ENCODE measurements at regions not wholly inside any gene's neighbourhood (a gene's known extent, or its start where the extent isn't known, plus 50 kb on each side); places are given as distances from the start of the nearest gene placed in this dataset.
A peak's percentile ranks its signal among the peaks of the same experiment; 100 is the strongest.

DNA sequence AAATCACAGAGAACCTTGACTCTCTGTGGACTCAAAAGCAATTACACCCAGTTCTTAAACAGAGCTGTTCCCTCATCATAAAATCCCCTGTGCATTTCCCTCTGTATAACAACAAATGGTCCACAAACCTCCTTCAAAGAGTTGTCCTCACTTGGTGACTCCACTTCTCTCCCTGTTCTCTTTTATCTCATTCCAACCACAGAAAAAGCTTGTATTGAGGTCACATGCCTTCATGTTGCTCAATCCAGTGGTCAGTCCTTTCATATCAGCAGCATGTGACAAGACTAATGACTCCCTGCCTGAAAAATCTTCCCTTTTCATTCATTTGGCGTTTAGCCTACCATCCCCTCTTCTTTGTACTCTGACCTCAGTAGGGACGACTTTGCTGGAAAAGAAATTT is 158.0 kb downstream of the DEPDC1B start:
- H3K9me3 Mint-ChIP-seq: no peaks in the 10 kb centered on the region
- no peaks in the 10 kb centered on the region for H3K36me3 Mint-ChIP-seq (ENCODE audit: low read depth)
- H3K27me3 Mint-ChIP-seq (ENCODE audit: insufficient read depth): no peaks in the 10 kb centered on the region
- Histone ChIP-seq H3K27ac (ENCODE audit: low read depth, low read length) (no peak overlapping the region), H3K9ac (ENCODE audit: extremely low read depth, low read length, poor library complexity, severe bottlenecking) (no peak overlapping the region), H3K4me3 (ENCODE audit: low read length) (no peak overlapping the region), H3K9me3 (ENCODE audit: control insufficient read depth, low read length) (no peaks in the 10 kb centered on the region), H3K36me3 (ENCODE audit: control insufficient read depth, insufficient read depth, low read length) (no peaks in the 10 kb centered on the region), H3K27me3 (ENCODE audit: control insufficient read depth, insufficient read depth, low read length, poor library complexity, severe bottlenecking) (no peaks in the 10 kb centered on the region), H3K4me1 (ENCODE audit: control insufficient read depth, insufficient read depth, low read length) (peaks cover 5% of the 10 kb centered on the region)
- no peak overlapping the region for H3K27ac Mint-ChIP-seq
- H3K4me3 Mint-ChIP-seq: no peak overlapping the region
- TF ChIP-seq, protein P1, sequence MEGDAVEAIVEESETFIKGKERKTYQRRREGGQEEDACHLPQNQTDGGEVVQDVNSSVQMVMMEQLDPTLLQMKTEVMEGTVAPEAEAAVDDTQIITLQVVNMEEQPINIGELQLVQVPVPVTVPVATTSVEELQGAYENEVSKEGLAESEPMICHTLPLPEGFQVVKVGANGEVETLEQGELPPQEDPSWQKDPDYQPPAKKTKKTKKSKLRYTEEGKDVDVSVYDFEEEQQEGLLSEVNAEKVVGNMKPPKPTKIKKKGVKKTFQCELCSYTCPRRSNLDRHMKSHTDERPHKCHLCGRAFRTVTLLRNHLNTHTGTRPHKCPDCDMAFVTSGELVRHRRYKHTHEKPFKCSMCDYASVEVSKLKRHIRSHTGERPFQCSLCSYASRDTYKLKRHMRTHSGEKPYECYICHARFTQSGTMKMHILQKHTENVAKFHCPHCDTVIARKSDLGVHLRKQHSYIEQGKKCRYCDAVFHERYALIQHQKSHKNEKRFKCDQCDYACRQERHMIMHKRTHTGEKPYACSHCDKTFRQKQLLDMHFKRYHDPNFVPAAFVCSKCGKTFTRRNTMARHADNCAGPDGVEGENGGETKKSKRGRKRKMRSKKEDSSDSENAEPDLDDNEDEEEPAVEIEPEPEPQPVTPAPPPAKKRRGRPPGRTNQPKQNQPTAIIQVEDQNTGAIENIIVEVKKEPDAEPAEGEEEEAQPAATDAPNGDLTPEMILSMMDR (conservative IDR thresholded peaks at IDR 0.05): no peak
- peaks cover 16% of the 10 kb centered on the region for H3K4me1 Mint-ChIP-seq
- 67 to 83% methylated on average over 1 of the region's 2 CpGs for WGBS, 2 experiments (ENCODE audit: insufficient coverage in 1 of 2, insufficient read length in 1 of 2)
- DNase-seq: no peak

DNA sequence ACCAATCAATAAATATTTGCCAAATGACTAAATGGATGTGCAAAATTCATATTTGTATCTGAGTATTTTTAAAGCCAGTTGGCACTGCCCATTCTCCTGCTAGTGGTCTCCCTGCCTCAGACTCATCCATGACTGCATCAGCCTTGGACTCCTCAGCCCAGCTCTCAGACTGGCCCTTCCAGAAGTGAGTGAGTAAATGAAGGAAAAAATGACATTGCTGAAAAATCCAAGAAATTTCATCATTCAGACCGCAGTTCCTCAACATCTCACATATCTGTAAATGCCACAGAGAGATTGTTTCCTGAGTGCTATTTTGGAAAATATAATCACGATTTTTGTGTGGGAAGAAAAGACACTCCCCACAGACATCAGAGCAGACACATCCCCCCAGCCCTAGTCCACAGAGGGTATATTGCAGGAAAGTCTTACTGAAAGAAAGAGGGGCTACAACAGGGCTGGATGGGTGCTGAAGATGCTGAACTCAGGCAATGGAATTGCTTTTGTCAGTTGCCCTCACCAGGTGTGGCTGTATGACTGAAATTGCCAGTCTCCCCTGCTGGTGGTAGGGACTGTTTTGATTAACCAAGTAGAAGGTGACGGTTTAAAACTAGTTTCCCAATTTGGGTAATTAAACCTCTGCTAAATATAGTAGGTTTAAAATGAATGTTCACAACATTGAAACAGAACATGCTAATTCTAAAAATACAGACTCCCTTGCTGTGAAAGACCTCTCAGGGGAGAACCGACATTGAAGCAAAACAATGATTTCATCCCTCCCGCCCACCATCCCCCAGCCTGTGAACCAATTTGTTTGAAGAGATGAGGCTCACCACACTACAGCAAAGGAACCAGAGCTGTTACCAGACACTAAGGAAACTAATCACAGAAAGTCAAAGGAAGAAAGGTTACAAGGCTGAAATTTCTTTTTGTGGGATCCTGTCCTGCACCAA is 158.8 kb downstream of the DEPDC1B start:
- Histone ChIP-seq H3K4me3 (ENCODE audit: low read length) (no peak overlapping the region), H3K9me3 (ENCODE audit: control insufficient read depth, low read length) (no peaks in the 10 kb centered on the region), H3K27me3 (ENCODE audit: control insufficient read depth, insufficient read depth, low read length, poor library complexity, severe bottlenecking) (no peaks in the 10 kb centered on the region), H3K36me3 (ENCODE audit: control insufficient read depth, insufficient read depth, low read length) (no peaks in the 10 kb centered on the region), H3K4me1 (ENCODE audit: control insufficient read depth, insufficient read depth, low read length) (peaks cover 5% of the 10 kb centered on the region), H3K27ac (ENCODE audit: low read depth, low read length) (no peak overlapping the region), H3K9ac (ENCODE audit: extremely low read depth, low read length, poor library complexity, severe bottlenecking) (no peak overlapping the region)
- Mint-ChIP-seq H3K27me3 (ENCODE audit: insufficient read depth) (no peaks in the 10 kb centered on the region), H3K27ac (no peak overlapping the region), H3K36me3 (ENCODE audit: low read depth) (no peaks in the 10 kb centered on the region), H3K4me3 (no peak overlapping the region), H3K4me1 (peaks cover 16% of the 10 kb centered on the region), H3K9me3 (no peaks in the 10 kb centered on the region)
- peak; percentile 57 for DNase-seq
- 73% methylated on average over 4 of the region's 5 CpGs; no CpG with 5 or more reads in 1 of the 2 experiments for WGBS, 2 experiments (ENCODE audit: insufficient coverage in 1 of 2, insufficient read length in 1 of 2)
- TF ChIP-seq, protein P1 (conservative IDR thresholded peaks at IDR 0.05): peak; percentile 36

DNA sequence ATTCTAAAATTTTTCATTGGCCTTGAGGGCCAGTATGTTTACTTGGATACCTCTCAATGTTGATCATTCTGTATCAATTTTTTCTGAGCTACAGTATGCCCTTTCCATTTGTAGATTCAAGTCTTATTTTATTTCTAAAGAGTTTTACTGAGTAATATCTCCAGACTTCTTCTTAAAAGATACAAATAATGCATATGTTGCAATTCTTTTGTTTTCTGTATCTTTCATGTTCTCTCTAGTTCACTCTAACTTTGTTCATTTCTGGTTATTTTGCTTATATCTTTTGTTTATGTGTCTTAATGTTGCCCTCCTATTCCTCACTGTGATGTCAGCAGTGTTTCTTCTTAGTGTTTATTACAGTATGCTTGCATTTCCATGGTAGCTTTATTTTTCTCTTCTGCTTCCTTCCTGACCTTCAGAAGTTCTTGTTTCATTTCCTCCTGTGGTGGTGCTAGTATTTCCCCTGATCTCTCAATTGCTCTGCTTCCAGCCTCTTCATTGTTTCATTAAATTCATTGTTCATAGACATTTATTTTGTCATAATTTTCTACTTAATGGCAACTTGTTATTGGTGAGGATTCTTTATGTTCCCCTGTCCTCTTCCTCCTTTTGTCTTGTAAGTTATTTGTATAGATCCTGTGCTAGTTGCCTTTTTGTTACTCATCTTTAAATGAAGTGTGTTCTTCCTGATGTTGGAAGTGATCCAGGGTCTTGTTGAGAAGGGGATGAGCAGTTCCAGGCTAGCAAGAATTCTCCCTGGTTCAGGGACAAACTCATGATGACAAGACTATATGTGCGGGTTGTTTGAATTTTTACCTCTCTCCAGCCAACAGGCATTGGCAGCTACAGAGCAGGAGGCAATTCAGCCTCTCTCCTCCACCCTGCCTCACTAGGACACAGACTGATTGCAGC is 160.8 kb downstream of the DEPDC1B start:
- Mint-ChIP-seq H3K9me3 (peaks cover 1% of the 10 kb centered on the region), H3K36me3 (ENCODE audit: low read depth) (no peaks in the 10 kb centered on the region), H3K4me3 (no peak overlapping the region), H3K4me1 (peaks cover 16% of the 10 kb centered on the region), H3K27ac (no peak overlapping the region), H3K27me3 (ENCODE audit: insufficient read depth) (no peaks in the 10 kb centered on the region)
- peaks cover 5% of the 10 kb centered on the region for H3K4me1 ChIP-seq (ENCODE audit: control insufficient read depth, insufficient read depth, low read length)
- TF ChIP-seq, protein P1 (conservative IDR thresholded peaks at IDR 0.05): no peak
- WGBS, 2 experiments (ENCODE audit: insufficient coverage in 1 of 2, insufficient read length in 1 of 2): 89 to 100% methylated on average over 1 of the region's 1 CpG
- H3K27me3 ChIP-seq (ENCODE audit: control insufficient read depth, insufficient read depth, low read length, poor library complexity, severe bottlenecking): no peaks in the 10 kb centered on the region
- peaks cover 1% of the 10 kb centered on the region for H3K9me3 ChIP-seq (ENCODE audit: control insufficient read depth, low read length)
- no peak overlapping the region for H3K4me3 ChIP-seq (ENCODE audit: low read length)
- H3K27ac ChIP-seq (ENCODE audit: low read depth, low read length): no peak overlapping the region
- no peak for DNase-seq
- no peaks in the 10 kb centered on the region for H3K36me3 ChIP-seq (ENCODE audit: control insufficient read depth, insufficient read depth, low read length)
- no peak overlapping the region for H3K9ac ChIP-seq (ENCODE audit: extremely low read depth, low read length, poor library complexity, severe bottlenecking)
